EL (cell line): ENCODE measurements at regions not wholly inside any gene's neighbourhood (a gene's known extent, or its start where the extent isn't known, plus 50 kb on each side); places are given as distances from the start of the nearest gene placed in this dataset.
"Not testable (repeated sequence)": the region's sequence is repeated elsewhere in the genome, so short reads cannot be mapped to it uniquely, and the experiment has no call there.

Experiments
- DNase-seq: peaks from one replicate; pipeline ENCODE4 v3.0.0-alpha.2; 2016

DNA sequence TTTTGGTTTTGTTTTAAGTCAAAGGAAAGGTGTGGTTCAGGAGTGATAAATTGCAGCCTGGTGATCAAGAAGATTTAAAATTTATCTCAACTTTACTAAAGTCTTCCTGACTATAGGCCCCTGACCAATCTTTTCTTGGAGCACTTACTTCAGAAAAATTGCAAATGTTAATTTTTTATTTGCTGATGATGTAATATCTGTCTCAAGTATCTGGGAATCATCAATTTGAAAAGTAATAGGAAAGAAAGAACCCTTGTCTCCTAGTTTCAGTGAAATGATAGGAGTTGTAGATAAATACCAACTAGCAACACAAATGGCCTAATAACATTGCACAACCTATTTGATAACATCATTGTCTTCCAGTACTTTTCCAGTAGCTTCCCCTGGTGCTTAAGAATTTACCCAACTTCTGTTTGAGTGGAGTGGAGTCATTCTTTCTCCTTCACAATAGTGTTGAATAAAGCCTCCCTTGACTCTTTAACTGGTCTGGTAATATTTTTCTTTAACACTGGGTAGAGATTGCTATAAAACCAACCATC lies 648.3 kb upstream of the ADGRB3 start:
- no peak for DNase-seq

- no peak for DNase-seq
Measured at GRCh38 chr6:67976486-67976885, 658.6 kb upstream of the ADGRB3 start.

DNA sequence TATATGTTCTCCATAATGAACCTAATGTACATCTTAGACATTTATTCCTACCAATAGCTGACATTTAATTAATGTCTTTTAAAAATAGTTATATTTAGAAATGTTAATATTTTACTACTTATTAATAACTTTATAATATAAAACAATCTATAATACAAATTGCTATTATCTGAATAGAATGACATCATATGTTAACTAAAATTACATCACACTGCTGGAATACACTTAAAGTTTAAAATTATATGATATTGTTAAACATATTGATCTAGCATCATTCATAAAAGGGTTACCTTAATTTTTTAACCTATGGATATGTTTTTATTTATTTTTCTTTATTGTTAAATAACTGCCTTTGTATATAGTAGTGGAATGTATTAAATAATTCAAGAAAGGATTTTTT lies 660.2 kb upstream of the ADGRB3 start:
- no peak for DNase-seq

DNA sequence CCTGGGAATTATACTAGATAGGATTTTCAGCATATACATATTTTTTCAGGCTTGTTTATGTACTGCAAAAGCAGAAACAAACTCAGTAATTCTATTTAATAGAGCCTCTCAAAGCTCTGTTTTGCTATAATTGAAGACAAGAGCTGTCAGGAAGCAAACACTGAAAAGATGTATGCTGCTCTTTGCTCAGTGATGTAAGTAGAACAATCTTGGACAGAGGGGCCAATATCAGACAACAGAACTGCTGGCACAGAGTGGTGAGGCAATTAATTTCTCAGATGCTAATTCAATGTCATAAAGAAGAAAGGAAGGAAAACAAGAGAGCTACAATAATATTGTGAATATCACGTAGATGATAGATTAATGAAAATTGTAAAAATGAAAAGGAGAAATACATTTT lies 663.3 kb upstream of the ADGRB3 start:
- DNase-seq, result no peak

DNA sequence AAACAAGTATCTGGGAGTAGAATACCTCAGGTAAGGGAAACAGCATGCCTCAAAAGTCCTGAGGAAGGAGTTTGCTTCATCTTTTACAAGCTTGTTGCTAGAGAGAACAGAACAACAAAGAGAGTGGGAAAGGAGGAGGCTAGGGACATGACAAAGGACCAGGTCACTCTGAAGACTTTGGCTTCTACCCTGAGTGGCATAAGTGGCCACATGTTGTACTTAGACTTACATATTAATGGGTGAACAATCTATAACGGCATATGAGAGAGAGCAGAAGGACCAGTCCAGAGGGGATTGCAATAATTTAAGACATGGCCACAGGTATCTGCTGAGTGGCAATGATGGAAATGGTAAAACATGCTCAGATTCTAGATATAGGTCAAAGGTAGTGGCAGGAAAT lies 668.3 kb upstream of the ADGRB3 start:
- no peak for DNase-seq

- no peak for DNase-seq
Measured at GRCh38 chr6:67956352-67956751, 678.7 kb upstream of the ADGRB3 start.

DNA sequence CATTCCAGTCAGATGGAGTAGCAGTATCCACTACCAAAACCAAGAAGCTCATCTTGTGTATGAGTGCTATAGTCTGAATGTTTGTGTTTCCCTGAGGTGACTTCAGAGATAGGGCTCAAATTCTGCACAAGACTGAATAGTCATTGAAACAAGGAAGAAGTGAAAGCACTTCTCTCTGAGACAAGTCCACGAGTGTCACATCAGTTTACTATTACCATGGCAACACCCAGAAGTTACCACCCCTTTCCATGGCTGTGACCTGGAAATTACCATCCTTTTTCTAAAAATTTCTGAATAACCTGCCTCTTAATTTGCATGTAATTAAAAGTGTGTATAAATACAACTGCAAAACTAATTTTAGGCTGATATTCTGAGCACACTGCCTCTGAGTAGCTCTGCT lies 682.1 kb upstream of the ADGRB3 start:
- DNase-seq, result no peak

DNA sequence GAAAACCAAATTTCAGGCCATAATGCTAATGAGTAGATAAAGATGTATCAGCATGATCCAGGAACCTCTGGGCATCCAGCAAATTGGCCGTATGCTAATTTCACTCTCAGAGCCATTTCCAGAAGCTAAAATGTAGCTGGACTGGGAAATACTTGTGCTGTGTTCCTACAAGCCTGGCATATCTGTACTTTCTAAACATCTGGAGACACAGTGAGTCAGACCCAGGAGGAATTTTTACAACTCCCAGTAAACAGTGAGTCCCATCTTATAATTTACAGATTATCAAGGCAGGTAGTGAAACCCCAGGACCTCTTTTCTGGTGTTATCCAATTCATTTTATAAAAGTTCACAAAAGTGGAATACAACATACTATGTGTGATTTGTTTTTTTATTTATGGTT lies 683.0 kb upstream of the ADGRB3 start:
- DNase-seq, result no peak

DNA sequence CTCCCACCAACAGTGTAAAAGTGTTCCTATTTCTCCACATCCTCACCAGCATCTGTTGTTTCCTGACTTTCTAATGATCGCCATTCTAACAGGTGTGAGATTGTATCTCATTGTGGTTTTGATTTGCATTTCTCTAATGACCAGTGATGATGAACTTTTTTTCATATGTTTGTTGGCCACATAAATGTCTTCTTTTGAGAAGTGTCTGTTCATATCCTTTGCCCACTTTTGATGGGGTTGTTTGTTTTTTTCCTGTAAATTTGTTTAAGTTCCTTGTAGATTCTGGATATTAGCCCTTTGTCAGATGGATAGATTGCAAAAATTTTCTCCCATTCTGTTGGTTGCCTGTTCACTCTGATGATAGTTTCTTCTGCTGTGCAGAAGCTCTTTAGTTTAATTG lies 687.3 kb upstream of the ADGRB3 start:
- DNase-seq, result not testable (repeated sequence)

DNA sequence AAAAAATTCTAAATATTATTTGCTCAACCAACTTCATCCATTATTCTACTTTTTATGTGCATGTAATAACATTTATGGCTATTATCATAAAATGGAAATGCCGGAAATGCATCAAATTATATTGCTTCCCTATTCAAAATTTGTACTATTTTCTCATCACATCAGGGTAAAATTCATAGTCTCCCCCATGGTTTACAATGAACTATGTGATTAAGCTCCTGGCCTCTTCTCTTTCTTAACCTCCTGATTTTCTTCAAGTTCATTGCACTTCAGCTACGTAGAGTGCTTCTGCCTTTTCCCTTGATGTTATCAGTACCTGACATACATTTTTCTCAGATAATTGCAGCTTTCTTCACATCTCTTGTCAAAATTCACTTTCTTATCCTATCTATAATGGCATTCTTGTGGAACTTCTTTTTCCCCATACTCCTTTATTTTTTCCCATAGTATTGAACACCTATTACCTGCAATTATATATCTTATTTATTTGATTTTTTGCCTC lies 699.1 kb upstream of the ADGRB3 start:
- DNase-seq, result no peak

GRCh38 chr6:67933278-67933677 lies 701.8 kb upstream of the ADGRB3 start:
- DNase-seq, result no peak

DNA sequence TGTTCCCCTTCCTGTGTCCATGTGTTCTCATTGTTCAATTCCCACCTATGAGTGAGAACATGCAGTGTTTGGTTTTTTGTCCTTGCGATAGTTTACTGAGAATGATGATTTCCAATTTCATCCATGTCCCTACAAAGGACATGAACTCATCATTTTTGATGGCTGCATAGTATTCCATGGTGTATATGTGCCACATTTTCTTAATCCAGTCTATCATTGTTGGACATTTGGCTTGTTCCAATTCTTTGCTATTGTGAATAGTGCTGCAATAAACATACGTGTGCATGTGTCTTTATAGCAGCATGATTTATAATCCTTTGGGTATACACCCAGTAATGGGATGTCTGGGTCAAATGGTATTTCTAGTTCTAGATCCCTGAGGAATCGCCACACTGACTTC lies 712.5 kb upstream of the ADGRB3 start:
- DNase-seq, result not testable (repeated sequence)

DNA sequence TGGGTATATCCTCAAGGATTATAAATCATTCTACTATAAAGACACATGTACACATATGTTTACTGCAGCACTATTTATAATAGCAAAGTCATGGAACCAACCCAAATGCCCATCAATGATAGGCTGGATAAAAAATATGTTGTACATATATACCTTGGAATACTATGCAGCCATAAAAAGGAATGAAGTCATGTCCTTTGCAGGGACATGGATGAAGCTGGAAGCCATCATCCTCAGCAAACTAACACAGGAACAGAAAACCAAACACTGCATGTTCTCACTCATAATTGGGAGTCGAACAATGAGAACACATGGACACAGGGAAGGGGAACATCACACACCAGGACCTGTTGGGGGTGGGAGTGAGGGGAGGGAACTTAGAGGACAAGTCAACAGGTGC lies 715.0 kb upstream of the ADGRB3 start:
- not testable (repeated sequence) for DNase-seq

- no peak for DNase-seq
Measured at GRCh38 chr6:67916399-67916798, 718.7 kb upstream of the ADGRB3 start.

- no peak for DNase-seq
Measured at GRCh38 chr6:67914419-67914818, 720.7 kb upstream of the ADGRB3 start.

DNA sequence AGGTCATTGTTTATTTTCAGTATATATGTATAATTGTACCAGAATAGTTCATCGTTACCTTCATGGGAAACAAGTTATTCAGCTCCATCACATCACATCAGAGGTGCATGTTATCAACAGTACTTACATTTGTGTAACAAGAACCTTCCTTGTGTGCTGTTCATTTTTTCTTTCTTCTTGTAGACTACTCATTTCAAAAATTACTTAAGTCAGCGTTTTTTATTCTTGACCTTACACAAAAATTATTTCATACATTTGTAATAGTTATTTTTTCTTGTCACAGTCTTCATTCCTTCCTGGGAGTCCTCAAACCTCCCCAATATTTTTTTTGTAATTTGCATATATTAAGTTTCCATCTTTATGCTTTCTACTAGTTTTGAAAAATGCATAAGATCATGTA lies 725.7 kb upstream of the ADGRB3 start:
- no peak for DNase-seq

DNA sequence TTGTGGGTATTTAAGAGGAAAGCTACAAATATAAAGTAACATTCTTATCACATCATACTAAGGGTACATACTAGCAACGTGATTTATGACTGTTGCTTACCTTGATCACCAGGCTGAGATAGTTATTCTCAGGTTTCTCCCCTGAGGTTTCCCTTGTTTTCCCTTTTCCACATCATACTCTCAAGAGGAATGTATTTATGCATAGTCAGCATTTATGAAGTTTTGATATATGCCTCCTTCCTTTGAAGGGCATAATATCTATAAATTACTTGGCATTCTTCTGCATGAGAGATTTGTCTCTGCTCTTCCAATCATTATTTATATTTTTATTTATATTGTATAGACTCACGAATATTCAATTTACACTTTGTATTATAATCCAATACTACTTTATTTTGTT lies 726.7 kb upstream of the ADGRB3 start:
- no peak for DNase-seq

- DNase-seq, result not testable (repeated sequence)
Measured at GRCh38 chr6:67904735-67905134, 730.3 kb upstream of the ADGRB3 start.

GRCh38 chr6:67898875-67899274 lies 736.2 kb upstream of the ADGRB3 start:
- no peak for DNase-seq

DNA sequence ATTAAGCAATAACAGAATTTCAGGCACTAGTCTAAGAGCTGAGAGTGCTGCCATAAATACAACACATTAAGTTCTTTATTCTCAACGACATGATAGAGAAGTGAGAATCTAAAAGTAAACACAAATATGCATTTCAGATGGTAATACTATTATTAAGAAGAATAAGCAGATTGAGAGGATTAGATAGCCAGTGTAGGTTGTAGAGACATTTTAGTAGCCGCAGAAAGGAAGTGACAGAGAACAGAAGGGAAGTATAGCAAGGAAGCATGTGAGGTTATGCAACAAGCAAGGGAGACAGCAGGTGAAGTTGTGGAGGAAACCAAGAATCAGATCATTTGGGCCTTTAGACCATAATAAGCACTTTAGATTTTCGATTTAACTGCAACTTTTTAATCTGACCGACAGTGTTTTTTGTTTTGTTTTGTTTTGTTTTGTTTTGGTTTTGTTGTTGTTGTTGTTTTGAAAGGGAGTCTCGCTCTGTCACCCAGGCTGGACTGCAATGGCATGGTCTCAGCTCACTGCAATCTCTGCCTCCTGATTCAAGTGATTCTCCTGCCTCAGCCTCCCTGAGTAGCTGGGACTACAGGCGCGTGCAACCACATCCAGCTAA lies 737.0 kb upstream of the ADGRB3 start:
- no peak for DNase-seq

- DNase-seq, result no peak
Measured at GRCh38 chr6:67896476-67896875, 738.6 kb upstream of the ADGRB3 start.

GRCh38 chr6:67889682-67889995 lies 745.4 kb upstream of the ADGRB3 start:
- DNase-seq, result no peak

DNA sequence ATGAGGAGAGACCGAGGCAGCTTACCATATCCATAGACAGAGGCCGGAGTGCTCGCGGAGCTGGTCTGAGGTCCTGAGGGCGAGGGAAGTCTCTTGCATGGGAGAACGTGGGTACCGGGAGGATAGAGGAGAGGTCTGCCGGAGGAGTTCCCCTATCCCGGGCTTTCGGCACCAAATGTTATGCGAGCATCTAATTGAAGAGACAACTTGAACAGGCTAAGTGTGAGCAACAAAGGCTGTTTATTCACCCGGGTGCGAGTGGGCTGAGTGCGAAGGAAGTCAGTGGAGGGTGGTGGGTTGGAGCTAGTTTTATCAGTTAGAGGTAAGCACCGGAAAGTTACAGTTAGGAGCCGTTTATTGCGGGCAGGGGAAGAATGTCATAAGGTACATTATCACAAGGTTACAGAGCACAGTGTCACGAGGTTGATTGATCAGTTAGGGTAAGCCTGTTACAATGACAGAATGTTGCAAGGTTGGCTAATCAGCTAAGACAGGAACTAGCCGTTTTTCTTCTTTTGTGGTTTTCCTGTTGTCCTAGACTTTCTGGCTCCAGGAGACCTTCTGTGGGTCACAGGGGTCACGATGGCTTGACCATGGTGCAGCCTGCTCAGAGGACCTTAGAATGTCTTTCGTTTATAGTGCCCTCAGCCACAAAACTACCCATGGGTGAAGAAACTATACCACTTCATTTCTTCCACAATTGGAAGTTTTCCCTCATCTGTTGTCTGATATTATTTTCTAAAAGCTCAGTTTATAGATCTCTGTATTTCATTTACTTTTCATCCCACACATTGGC lies 746.0 kb upstream of the ADGRB3 start:
- no peak for DNase-seq

DNA sequence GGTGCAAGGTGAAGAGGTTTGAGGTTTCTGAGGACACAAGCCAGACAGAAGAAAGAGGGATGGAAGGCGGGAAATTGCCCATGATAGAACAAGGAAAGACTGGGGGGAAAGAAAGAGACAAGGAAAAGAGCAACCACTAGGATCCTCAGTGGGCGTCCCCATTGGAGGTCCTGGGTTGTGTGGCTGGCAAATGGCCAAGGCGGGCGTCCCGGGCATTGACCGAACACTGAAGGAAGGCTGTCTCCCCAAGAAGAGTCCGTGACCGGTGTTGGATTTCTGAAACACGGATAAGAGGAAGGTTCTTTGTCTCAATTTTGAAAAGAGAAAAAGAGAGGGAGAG lies 746.6 kb upstream of the ADGRB3 start:
- no peak for DNase-seq
